Motor neuron (in vitro differentiated cells): ENCODE measurements at regions not wholly inside any gene's neighbourhood (a gene's known extent, or its start where the extent isn't known, plus 50 kb on each side); places are given as distances from the start of the nearest gene placed in this dataset.

Source experiments
- ATAC-seq, 8 experiments: fragments of 200-7000 bp; cut with Tn5 transposase; replicated peaks in 6 of 8; 2 replicates each; pipeline ENCODE4 v1.8.0; 2021; ENCODE audit warnings: mild to moderate bottlenecking in 8 of 8, moderate library complexity in 8 of 8
- H3K27ac ChIP-seq, 2 donors: fragments of 250-450 bp; sonication (Bioruptor Pico); 2 replicates each; pipeline ENCODE4 v1.9.0; 2021; ENCODE audit warnings: antibody characterized with exemption in 2 of 2, mild to moderate bottlenecking in 2 of 2, moderate library complexity in 1 of 2
- H3K4me1 ChIP-seq, 2 donors: fragments of 250-450 bp; sonication (Bioruptor Pico); replicated peaks in 1 of 2; 2 replicates each; pipeline ENCODE4 v1.6.1; 2021; ENCODE audit warnings: antibody characterized with exemption in 2 of 2, mild to moderate bottlenecking in 2 of 2, moderate library complexity in 1 of 2
- H3K4me3 ChIP-seq, 5 donors: fragments of 250-450 bp; sonication (Bioruptor Pico); 2 replicates each; pipeline ENCODE4 v1.9.0; 2021; ENCODE audit warnings: antibody characterized with exemption in 5 of 5, mild to moderate bottlenecking in 5 of 5, moderate library complexity in 4 of 5
- WGBS, 10 experiments: fragments of 450-650 bp; shearing (Covaris generic); methylation state at CpG; one replicate each; pipeline ENCODE4 v1.0.0; 2022; 5-methylcytosine and 5-hydroxymethylcytosine counted together
- in situ Hi-C, 9 experiments: fragments of 400-800 bp; cut with MboI; loops; one replicate each; pipeline ENCODE4 v1.15.0; 2021; ENCODE audit warnings: low sequenced_read_pairs in 9 of 9, low pct_unique_long_range_greater_than_20kb in 2 of 9; ENCODE audit not compliant: unreplicated experiment in 9 of 9

DNA sequence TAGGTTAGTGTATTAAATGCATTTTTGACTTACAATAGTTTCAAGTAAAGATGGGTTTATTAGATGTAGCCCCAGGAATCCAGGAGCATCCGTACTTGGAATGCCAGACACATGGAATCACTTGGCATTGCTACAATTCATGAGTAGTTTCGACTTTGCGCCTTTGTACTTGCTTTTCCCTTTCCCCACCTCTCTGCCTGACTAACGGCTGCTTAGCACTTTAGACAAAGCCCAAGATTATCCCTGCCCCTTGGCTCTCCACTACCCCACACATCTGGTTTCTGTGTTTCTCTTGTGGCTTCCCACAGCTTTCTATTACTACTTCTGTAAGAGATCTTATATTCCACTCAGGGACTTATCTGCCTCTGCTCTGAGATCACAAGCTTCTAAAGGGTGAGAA is 397.7 kb upstream of the POU3F1 start:
- peak in 1 of 8 experiments; percentile 53 for ATAC-seq
- H3K27ac ChIP-seq = peak overlapping the region in 1 of 2 donors; percentile 51
- peaks cover 28 to 46% of the 10 kb centered on the region in 2 donors for H3K4me1 ChIP-seq
- in situ Hi-C loops = no loop called here
- 0 to 100% (median 60%) methylated on average over 1 to 4 of the region's 4 CpGs; no CpG with 5 or more reads in 1 of the 10 experiments for WGBS, 10 experiments
- H3K4me3 ChIP-seq = no peak overlapping the region

DNA sequence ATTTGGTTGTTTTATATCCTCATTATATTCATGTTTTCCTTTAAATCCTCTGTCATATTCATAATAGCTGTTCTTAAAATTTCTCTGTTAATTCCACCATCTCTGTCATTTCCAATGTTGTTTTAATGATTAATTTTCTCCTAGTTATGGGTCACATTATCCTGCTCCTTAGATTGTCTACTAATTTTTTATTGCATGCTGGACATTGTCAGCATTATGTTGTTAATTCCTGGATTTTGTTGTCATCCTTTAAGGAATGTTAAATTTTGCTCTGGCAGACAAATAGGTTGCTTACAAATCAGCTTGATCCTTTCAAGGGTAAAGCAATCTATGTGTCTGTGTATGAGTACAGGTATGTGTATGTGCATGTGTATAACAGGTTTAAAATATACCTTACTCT is 393.8 kb upstream of the POU3F1 start:
- no peak overlapping the region for H3K27ac ChIP-seq
- peaks cover 16% of the 10 kb centered on the region in 2 donors for H3K4me1 ChIP-seq
- in situ Hi-C loops = no loop called here
- ATAC-seq = no peak
- H3K4me3 ChIP-seq = no peak overlapping the region

DNA sequence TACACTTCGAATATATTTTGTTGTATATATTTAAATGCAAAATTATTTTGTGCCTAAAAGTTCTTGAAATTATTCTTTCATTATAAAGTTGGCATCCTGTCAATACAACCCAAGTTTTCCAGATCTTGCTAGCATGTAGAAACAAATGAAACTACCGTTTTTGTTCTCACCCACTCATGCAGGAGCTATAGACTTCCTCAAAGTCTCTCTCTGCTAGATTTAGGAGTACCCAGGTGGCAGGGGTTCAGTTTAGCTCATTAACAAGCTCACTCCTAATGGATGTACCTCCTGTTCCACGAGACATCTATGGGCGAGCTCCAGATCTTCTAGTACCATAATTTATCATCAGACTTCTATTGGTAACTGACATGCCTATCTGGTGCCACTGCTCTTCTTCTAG is 390.2 kb upstream of the POU3F1 start:
- in situ Hi-C loops = no loop called here
- Histone ChIP-seq H3K4me1 (peaks cover 19 to 21% of the 10 kb centered on the region in 2 donors), H3K27ac (no peak overlapping the region), H3K4me3 (no peak overlapping the region)
- WGBS, 10 experiments = 0 to 89% (median 64%) methylated on average over 2 to 4 of the region's 4 CpGs
- no peak for ATAC-seq

- no peak overlapping the region for H3K27ac ChIP-seq
- H3K4me1 ChIP-seq = peaks cover 25 to 29% of the 10 kb centered on the region in 2 donors
- WGBS, 10 experiments = 24 to 98% (median 88%) methylated on average over 3 to 9 of the region's 9 CpGs
- H3K4me3 ChIP-seq = no peak overlapping the region
- in situ Hi-C loops = no loop called here
- ATAC-seq = no peak
Measured at GRCh38 chr1:38436006-38436405, 389.4 kb upstream of the POU3F1 start.

DNA sequence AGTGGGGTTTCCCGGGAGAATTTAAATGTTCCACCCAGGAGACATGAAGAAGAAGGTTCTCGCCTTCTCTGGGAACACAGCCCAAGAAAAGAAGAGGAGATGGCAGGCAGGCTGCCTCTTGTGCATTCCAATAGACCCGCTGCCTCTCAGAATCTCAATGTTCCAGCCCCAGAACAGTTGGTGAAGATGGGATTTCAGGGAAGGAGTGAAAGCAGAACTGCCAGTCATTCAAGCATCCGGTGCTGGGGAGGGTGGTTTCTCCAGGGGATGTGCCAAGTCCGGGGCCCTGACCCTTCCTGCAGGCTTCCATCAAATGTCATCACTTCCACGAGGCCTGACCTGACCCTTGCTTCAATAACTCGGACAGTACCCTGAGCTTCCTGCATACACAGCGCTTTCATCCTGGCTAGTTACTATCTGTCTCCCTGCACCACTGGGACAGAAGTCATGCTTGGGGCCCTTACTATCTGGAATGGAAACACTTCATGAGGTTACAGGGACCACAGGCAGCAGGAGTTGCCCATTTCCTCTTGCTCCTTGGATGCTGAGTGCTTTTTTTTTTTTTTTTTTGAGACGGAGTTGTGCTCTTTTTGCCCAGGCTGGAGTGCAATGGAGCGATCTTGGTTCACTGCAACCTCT is 386.6 kb upstream of the POU3F1 start:
- no peak overlapping the region for H3K4me3 ChIP-seq
- in situ Hi-C loops = no loop called here
- WGBS, 10 experiments = 0 to 100% (median 76%) methylated on average over 1 to 9 of the region's 10 CpGs; no CpG with 5 or more reads in 1 of the 10 experiments
- peaks cover 25 to 32% of the 10 kb centered on the region in 2 donors for H3K4me1 ChIP-seq
- no peak for ATAC-seq
- no peak overlapping the region for H3K27ac ChIP-seq

- ATAC-seq = peak in 3 of 8 experiments; percentile 61 to 73 (median 62)
- Histone ChIP-seq H3K4me3 (no peak overlapping the region), H3K4me1 (peaks cover 25 to 32% of the 10 kb centered on the region in 2 donors), H3K27ac (peak overlapping the region in 1 of 2 donors; percentile 22)
- in situ Hi-C loops = no loop called here
- 0 to 100% (median 57%) methylated on average over 1 to 3 of the region's 3 CpGs for WGBS, 10 experiments
Measured at GRCh38 chr1:38431535-38432376, 385.2 kb upstream of the POU3F1 start.

DNA sequence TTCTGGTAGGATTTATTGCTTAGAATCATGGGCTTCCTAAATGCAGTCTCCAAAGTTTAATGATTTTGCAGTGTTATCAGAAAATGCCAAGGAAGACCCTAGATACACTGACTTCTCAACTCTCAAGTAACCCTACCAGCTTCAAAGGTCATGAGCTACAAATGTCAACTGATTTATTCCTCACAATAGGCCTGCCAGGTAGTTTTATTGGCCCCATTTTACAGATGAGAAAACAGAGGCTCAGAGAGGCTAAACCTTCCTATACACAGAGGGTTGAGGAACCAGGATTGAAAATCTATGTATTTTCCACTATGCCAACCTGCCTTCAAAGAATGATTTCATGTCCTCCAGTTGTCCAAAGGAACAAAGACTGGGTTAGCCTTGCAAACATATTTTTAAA is 384.4 kb upstream of the POU3F1 start:
- peaks cover 25 to 32% of the 10 kb centered on the region in 2 donors for H3K4me1 ChIP-seq
- no peak overlapping the region for H3K27ac ChIP-seq
- in situ Hi-C loops = no loop called here
- no peak for ATAC-seq
- H3K4me3 ChIP-seq = no peak overlapping the region

DNA sequence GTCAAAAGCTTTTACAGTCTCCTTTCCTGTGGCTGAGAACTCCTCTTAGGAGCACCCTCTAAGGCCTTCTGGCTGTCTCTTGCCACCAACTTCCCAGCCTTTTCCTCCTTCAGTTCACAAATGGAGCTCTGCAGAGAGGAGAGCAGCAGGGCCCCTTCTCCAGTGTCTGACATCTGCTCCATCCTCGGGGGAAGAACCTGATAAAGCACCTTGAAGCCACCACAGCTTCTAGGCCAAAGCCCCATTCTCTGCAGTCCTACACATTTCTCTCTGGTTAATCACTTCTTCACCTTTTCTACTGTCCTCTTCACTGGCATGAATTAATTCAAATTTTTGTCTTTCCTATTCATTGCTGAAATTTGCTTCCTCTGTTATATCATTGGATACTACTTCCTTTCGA is 378.1 kb upstream of the POU3F1 start:
- WGBS, 10 experiments = 0 to 100% (median 75%) methylated on average over 1 to 2 of the region's 2 CpGs; no CpG with 5 or more reads in 1 of the 10 experiments
- ATAC-seq = no peak
- H3K4me1 ChIP-seq = no peaks in the 10 kb centered on the region
- in situ Hi-C loops = no loop called here
- no peak overlapping the region for H3K27ac ChIP-seq
- no peak overlapping the region for H3K4me3 ChIP-seq

DNA sequence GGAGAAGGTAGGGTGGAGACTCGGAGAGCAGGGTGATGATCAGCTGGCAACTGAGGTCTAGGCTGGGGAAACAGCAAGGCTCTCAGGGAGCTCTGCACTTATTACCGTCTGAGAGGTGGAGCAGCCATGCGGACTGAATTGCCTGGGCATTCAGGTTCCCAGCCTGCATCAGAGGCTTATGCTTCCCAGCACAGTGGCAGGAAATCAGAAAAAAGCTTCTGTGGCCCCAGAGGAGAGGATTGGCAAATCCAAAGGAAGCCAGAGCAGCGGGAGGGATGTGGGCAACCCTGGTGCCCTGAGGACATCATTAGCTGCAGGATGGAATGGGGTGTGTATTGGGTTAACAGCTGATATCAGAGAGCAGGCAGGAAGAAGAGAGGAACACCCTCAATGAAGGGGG is 374.1 kb upstream of the POU3F1 start:
- 0 to 94% (median 89%) methylated on average over 1 to 4 of the region's 4 CpGs; no CpG with 5 or more reads in 3 of the 10 experiments for WGBS, 10 experiments
- in situ Hi-C loops = no loop called here
- no peak overlapping the region for H3K27ac ChIP-seq
- H3K4me1 ChIP-seq = no peaks in the 10 kb centered on the region
- ATAC-seq = no peak
- H3K4me3 ChIP-seq = no peak overlapping the region

GRCh38 chr1:38418195-38419030 is 371.8 kb upstream of the POU3F1 start:
- Histone ChIP-seq H3K4me3 (no peak overlapping the region), H3K27ac (no peak overlapping the region), H3K4me1 (no peaks in the 10 kb centered on the region)
- peak; percentile 60 to 98 (median 94) for ATAC-seq
- 23 to 87% (median 68%) methylated on average over 5 to 9 of the region's 9 CpGs; no CpG with 5 or more reads in 1 of the 10 experiments for WGBS, 10 experiments
- in situ Hi-C loops = no loop called here

DNA sequence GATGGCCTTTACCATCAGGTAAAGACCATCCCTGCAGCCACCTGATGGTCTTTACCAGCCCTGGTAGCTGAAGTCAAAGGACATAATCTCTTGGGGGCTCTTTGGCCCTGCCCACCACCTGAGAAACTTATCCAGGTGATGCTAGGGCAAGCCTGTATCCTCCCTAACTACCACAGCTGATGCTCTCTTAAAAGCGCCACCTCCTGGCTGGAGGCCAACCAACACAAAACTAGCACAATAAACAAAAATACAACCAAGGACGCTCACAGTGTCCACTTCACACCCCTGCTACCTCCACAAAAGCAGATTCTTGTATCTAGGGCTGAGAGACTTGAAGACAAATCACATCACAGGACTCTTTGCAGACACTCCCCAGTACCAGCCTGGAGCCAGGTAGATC is 357.1 kb upstream of the POU3F1 start:
- in situ Hi-C loops = no loop called here
- no peak overlapping the region for H3K27ac ChIP-seq
- ATAC-seq = no peak
- 20 to 94% (median 80%) methylated on average over 1 to 2 of the region's 2 CpGs; no CpG with 5 or more reads in 4 of the 10 experiments for WGBS, 10 experiments
- H3K4me1 ChIP-seq = no peaks in the 10 kb centered on the region
- H3K4me3 ChIP-seq = no peak overlapping the region

DNA sequence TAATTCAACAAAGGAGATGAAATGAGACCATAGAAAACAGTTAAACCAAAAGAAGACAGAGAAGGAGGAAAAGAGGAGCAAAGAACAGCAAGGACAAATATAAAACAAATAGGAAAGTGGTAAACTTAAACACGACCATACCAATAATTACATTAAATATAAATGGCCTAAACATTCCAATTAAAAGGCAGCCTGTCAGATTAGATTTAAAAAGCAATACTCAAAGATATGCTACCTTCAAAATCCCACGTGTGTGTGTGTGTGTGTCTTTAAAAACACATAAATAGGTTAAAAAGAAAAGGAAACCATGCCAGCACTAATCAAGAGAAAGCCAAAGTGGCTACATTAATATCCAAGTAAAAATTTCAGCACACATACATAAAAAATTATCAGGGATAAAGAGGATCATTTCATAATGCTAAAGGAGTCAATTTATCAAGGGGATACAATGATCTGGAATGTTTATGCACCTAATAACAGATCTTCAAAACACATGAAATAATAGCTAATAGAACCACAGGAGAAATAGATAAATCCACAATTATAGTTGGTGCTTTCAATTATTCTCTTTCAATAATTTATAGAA is 355.7 kb upstream of the POU3F1 start:
- no peaks in the 10 kb centered on the region for H3K4me1 ChIP-seq
- WGBS, 10 experiments = 0 to 76% (median 56%) methylated on average over 2 of the region's 2 CpGs; no CpG with 5 or more reads in 1 of the 10 experiments
- no peak overlapping the region for H3K27ac ChIP-seq
- no peak for ATAC-seq
- H3K4me3 ChIP-seq = no peak overlapping the region
- in situ Hi-C loops = no loop called here

- in situ Hi-C loops = no loop called here
- no peak for ATAC-seq
- H3K4me1 ChIP-seq = no peaks in the 10 kb centered on the region
- no peak overlapping the region for H3K27ac ChIP-seq
- no peak overlapping the region for H3K4me3 ChIP-seq
- WGBS, 10 experiments = 0 to 100% (median 76%) methylated on average over 1 of the region's 1 CpG
Measured at GRCh38 chr1:38396606-38397005, 350.0 kb upstream of the POU3F1 start.
